ENCODE measurements at regions not wholly inside any gene's neighbourhood (a gene's known extent, or its start where the extent isn't known, plus 50 kb on each side); places are given as distances from the start of the nearest gene placed in this dataset.

DNA sequence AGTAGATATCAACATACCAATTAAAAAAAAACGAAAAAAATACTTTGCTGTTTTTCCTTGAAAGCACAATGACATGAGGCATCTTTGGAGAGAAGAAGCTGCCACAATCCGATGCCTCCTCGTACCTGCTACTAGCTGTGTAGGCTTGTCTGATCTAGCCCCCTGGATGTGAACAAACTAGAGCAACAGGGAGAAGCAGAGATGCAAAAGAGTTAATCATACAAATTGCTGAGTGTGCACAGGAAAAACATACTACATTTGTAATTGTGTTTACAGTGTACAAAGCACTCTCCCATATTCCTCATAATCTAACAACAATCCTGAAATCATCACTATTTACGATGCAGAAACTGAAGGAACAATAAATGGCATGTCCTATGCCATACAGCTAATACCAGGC, 227.0 kb upstream of the CTNNB1 start:
- TF ChIP-seq, protein P1, sequence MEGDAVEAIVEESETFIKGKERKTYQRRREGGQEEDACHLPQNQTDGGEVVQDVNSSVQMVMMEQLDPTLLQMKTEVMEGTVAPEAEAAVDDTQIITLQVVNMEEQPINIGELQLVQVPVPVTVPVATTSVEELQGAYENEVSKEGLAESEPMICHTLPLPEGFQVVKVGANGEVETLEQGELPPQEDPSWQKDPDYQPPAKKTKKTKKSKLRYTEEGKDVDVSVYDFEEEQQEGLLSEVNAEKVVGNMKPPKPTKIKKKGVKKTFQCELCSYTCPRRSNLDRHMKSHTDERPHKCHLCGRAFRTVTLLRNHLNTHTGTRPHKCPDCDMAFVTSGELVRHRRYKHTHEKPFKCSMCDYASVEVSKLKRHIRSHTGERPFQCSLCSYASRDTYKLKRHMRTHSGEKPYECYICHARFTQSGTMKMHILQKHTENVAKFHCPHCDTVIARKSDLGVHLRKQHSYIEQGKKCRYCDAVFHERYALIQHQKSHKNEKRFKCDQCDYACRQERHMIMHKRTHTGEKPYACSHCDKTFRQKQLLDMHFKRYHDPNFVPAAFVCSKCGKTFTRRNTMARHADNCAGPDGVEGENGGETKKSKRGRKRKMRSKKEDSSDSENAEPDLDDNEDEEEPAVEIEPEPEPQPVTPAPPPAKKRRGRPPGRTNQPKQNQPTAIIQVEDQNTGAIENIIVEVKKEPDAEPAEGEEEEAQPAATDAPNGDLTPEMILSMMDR (IDR thresholded peaks at IDR 0.05; ENCODE audit: control insufficient read depth, extremely low read depth, insufficient read depth) = no peak
- H3K4me3 ChIP-seq (ENCODE audit: low read depth, low read length) = no peak overlapping the region
- DNase-seq (ENCODE audit: low read depth) = no peak

DNA sequence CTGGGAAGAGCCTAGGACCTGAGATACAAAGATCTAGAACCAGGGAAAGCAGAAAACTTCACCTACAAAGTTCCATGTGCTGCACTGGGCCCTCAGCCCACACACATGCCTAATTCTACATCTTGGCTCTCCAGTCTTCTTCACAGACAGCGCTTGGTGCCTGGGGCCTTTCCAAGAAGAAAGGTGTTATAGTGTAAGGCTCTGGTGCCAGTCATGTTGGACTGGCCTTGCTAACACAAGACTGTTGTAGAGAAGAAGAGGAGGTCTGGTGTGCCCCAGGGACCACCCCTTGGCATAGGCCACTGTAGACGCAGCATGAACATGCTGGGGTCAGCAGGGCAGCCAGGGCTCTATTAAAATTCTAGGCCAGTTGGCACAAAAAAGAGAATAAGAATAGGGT, 226.2 kb upstream of the CTNNB1 start:
- no peak for DNase-seq (ENCODE audit: low read depth)
- TF ChIP-seq, protein P1 (IDR thresholded peaks at IDR 0.05; ENCODE audit: control insufficient read depth, extremely low read depth, insufficient read depth) = no peak

DNA sequence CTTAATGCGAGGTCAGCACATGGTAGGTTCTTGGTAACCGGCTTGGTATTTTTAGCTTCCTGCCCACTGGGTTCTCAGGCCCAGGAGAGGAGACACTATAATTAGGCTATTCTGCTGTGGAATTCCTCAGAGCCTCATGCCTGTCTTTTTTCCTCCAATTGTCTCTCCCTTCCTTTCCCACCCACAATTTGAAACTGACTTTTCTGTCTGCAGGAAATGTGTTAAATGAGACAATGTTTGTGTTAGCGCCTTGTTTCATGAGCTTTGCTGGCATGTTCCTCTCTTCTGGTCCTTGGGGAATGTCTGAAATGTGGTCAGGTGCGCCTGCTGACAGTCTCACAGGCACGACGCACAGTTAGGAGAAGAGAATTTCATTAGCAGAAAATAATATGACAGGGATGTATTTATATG, 223.6 kb upstream of the CTNNB1 start:
- DNase-seq (ENCODE audit: low read depth) = no peak
- no peak overlapping the region for H3K4me3 ChIP-seq (ENCODE audit: low read depth, low read length)
- TF ChIP-seq, protein P1 (IDR thresholded peaks at IDR 0.05; ENCODE audit: control insufficient read depth, extremely low read depth, insufficient read depth) = no peak

More for the DNA sequence above, 226.2 kb upstream of the CTNNB1 start:
- no peak overlapping the region for H3K4me3 ChIP-seq (ENCODE audit: low read depth, low read length)

DNA sequence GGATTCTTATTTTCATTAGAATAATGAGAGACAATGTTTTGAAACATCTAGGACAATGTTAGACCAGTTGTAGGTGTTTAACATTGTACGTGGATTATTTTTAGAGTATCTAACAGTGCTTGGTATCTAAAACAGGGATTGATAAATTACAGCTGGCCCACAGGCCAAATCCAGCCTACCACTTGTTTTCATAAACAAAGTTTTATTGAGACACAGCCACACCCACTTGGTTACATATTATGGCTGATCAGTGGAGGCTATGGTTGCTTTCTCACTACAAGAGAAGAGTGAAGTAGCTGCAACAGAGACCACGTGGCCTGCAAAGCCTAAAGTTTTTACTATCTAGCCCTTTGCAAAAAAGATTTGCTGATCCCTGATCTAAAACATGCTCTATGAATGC, 223.1 kb upstream of the CTNNB1 start:
- DNase-seq (ENCODE audit: low read depth) = no peak
- TF ChIP-seq, protein P1 (IDR thresholded peaks at IDR 0.05; ENCODE audit: control insufficient read depth, extremely low read depth, insufficient read depth) = no peak
- H3K4me3 ChIP-seq (ENCODE audit: low read depth, low read length) = no peak overlapping the region

DNA sequence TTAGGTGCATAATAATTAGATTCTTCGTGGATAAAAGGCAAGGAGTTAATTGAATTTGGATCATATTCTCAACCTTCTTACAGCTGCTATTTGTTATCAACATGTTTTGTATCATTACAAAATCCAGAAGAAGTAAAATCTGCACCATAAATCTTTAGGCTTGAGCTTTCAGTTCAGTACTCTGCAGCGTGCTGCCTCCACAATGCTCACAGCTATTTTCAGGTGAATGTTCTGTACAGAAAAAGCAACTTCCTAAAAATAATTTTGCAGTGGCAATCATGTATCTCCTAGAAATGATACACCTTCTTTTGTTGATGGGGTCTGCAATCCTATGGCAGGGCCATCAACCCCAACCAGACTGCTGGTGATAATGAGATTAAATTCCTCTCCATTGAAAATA, 220.9 kb upstream of the CTNNB1 start:
- TF ChIP-seq, protein P1 (IDR thresholded peaks at IDR 0.05; ENCODE audit: control insufficient read depth, extremely low read depth, insufficient read depth) = no peak
- DNase-seq (ENCODE audit: low read depth) = no peak
- no peak overlapping the region for H3K4me3 ChIP-seq (ENCODE audit: low read depth, low read length)

DNA sequence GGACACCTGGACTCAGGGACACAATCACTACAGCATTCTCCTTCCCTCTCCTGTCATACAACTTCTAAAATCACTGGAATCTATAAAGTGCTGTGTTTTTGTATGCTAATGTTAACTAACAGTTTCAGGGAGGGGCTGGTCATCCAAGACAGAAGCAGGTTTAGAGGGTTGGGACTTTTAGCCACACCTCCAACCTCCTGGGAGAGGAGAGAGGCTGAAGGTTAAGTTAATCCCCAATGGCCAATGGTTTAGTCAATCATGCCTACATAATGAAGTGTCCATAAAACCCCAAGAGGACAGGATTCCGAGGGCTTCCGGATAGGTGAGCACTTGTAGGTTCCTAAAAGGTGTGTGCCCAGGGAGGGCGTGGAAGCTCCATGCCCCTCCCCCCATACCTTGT, 219.3 kb upstream of the CTNNB1 start:
- DNase-seq (ENCODE audit: low read depth) = no peak
- TF ChIP-seq, protein P1 (IDR thresholded peaks at IDR 0.05; ENCODE audit: control insufficient read depth, extremely low read depth, insufficient read depth) = no peak
- no peak overlapping the region for H3K4me3 ChIP-seq (ENCODE audit: low read depth, low read length)

GRCh38 chr3:40980467-40980866, 218.8 kb upstream of the CTNNB1 start:
- DNase-seq (ENCODE audit: low read depth) = no peak
- TF ChIP-seq, protein P1 (IDR thresholded peaks at IDR 0.05; ENCODE audit: control insufficient read depth, extremely low read depth, insufficient read depth) = no peak
- no peak overlapping the region for H3K4me3 ChIP-seq (ENCODE audit: low read depth, low read length)
